H9 (cell line): ENCODE measurements at regions not wholly inside any gene's neighbourhood (a gene's known extent, or its start where the extent isn't known, plus 50 kb on each side); places are given as distances from the start of the nearest gene placed in this dataset.

Experiments
- DNase-seq: peaks from one replicate; pipeline ENCODE4 v3.0.0-alpha.2; 2017
- H2AFZ ChIP-seq: one replicate; pipeline ENCODE4 v1.6.1; 2013; ENCODE audit warnings: mild to moderate bottlenecking, low read length, control low read depth, moderate library complexity
- H2AK5ac ChIP-seq: 2 replicates; pipeline ENCODE4 v1.6.1; 2013; ENCODE audit warnings: low read length, control low read depth, mixed read lengths; ENCODE audit not compliant: insufficient read length
- H2BK120ac ChIP-seq: one replicate; pipeline ENCODE4 v1.6.1; 2013; ENCODE audit warnings: low read depth, mild to moderate bottlenecking, low read length, control low read depth, inconsistent platforms; ENCODE audit not compliant: poor library complexity, severe bottlenecking
- H2BK12ac ChIP-seq: 2 replicates; pipeline ENCODE4 v1.6.1; 2013; ENCODE audit warnings: low read length, control low read depth, mixed read lengths, low read depth; ENCODE audit not compliant: insufficient read length
- H2BK15ac ChIP-seq: 2 replicates; pipeline ENCODE4 v1.6.1; 2013; ENCODE audit warnings: low read depth, low read length, control low read depth
- H2BK20ac ChIP-seq: one replicate; pipeline ENCODE4 v1.6.1; 2013; ENCODE audit warnings: low read depth, mild to moderate bottlenecking, low read length, control low read depth, inconsistent platforms; ENCODE audit not compliant: poor library complexity, severe bottlenecking
- H2BK5ac ChIP-seq: 2 replicates; pipeline ENCODE4 v1.6.1; 2013; ENCODE audit warnings: low read length, control low read depth, mixed read lengths; ENCODE audit not compliant: insufficient read length
- H3K14ac ChIP-seq: 2 replicates; pipeline ENCODE4 v1.6.1; 2013; ENCODE audit warnings: low read length, control low read depth; ENCODE audit not compliant: insufficient read depth
- H3K18ac ChIP-seq: 2 replicates; pipeline ENCODE4 v1.6.1; 2013; ENCODE audit warnings: low read depth, mild to moderate bottlenecking, mixed read lengths, low read length, control low read depth; ENCODE audit not compliant: insufficient read length
- H3K23ac ChIP-seq: 2 replicates; pipeline ENCODE4 v1.6.1; 2013; ENCODE audit warnings: low read length, control low read depth, mixed read lengths, low read depth; ENCODE audit not compliant: insufficient read length
- H3K23me2 ChIP-seq: 2 replicates; pipeline ENCODE4 v1.6.1; 2013; ENCODE audit warnings: low read depth, mild to moderate bottlenecking, mixed read lengths, low read length, control low read depth; ENCODE audit not compliant: insufficient read length, poor library complexity, severe bottlenecking
- H3K27ac ChIP-seq: 2 replicates; pipeline ENCODE4 v1.5.1; 2013; ENCODE audit warnings: low read length, control low read depth, mixed read lengths, low read depth; ENCODE audit not compliant: insufficient read length
- H3K27me3 ChIP-seq: 2 replicates; pipeline ENCODE4 v1.6.1; 2013; ENCODE audit warnings: low read length, control low read depth, inconsistent platforms; ENCODE audit not compliant: insufficient read depth
- H3K4ac ChIP-seq: 2 replicates; pipeline ENCODE4 v1.6.1; 2013; ENCODE audit warnings: low read depth, mild to moderate bottlenecking, control low read depth, inconsistent platforms, low read length, moderate library complexity
- H3K4me1 ChIP-seq: 2 replicates; pipeline ENCODE4 v1.6.1; 2013; ENCODE audit warnings: low read length, control low read depth, inconsistent platforms; ENCODE audit not compliant: insufficient read depth
- H3K4me2 ChIP-seq: 2 replicates; pipeline ENCODE4 v1.6.1; 2013; ENCODE audit warnings: low read length, control low read depth, mixed read lengths; ENCODE audit not compliant: insufficient read length, insufficient read depth
- H3K56ac ChIP-seq: 2 replicates; pipeline ENCODE4 v1.6.1; 2013; ENCODE audit warnings: low read depth, mild to moderate bottlenecking, mixed read lengths, low read length, control low read depth; ENCODE audit not compliant: insufficient read length
- H3K79me1 ChIP-seq: 2 replicates; pipeline ENCODE4 v1.6.1; 2013; ENCODE audit warnings: low read depth, mild to moderate bottlenecking, moderate library complexity, low read length, control low read depth, inconsistent platforms; ENCODE audit not compliant: insufficient read depth, poor library complexity, severe bottlenecking
- H3K79me2 ChIP-seq: 2 replicates; pipeline ENCODE4 v1.6.1; 2013; ENCODE audit warnings: low read length, control low read depth, inconsistent platforms; ENCODE audit not compliant: insufficient read depth
- H3K9ac ChIP-seq: 2 replicates; pipeline ENCODE4 v1.6.1; 2013; ENCODE audit warnings: low read length, control low read depth, mixed read lengths; ENCODE audit not compliant: insufficient read length; ENCODE audit errors: extremely low read depth
- H3K9me3 ChIP-seq: one replicate; pipeline ENCODE4 v1.6.1; 2013; ENCODE audit warnings: low read depth, low read length, inconsistent platforms; ENCODE audit not compliant: control insufficient read depth
- H3T11ph ChIP-seq: one replicate; pipeline ENCODE4 v1.6.1; 2013; ENCODE audit warnings: mild to moderate bottlenecking, low read length, control low read depth, inconsistent platforms
- H4K20me1 ChIP-seq: one replicate; pipeline ENCODE4 v1.6.1; 2013; ENCODE audit not compliant: control insufficient read depth, insufficient read length, insufficient read depth
- H4K5ac ChIP-seq: 2 replicates; pipeline ENCODE4 v1.6.1; 2013; ENCODE audit warnings: low read depth, mild to moderate bottlenecking, mixed read lengths, low read length, control low read depth; ENCODE audit not compliant: insufficient read length
- H4K8ac ChIP-seq: replicated peaks from 2 replicates; pipeline ENCODE4 v1.6.1; 2013; ENCODE audit warnings: low read length, control low read depth, mixed read lengths, low read depth; ENCODE audit not compliant: insufficient read length
- H4K91ac ChIP-seq: 2 replicates; pipeline ENCODE4 v1.6.1; 2013; ENCODE audit warnings: low read depth, mild to moderate bottlenecking, moderate library complexity, mixed read lengths, low read length, control low read depth; ENCODE audit not compliant: insufficient read length
- H3K27ac Mint-ChIP-seq, 3 experiments: 2 replicates in 2 of 3; 3 replicates in 1 of 3; pipeline ENCODE4 v1.8.0; 2020 to 2021; ENCODE audit warnings: mixed read lengths in 3 of 3, mild to moderate bottlenecking in 1 of 3, moderate library complexity in 1 of 3
- H3K27me3 Mint-ChIP-seq: 2 replicates; pipeline ENCODE4 v1.8.0; 2021; ENCODE audit warnings: low read depth, mild to moderate bottlenecking, moderate library complexity, mixed read lengths
- H3K36me3 Mint-ChIP-seq, 3 experiments: 2 replicates in 2 of 3; 3 replicates in 1 of 3; pipeline ENCODE4 v1.8.0; 2020 to 2021; ENCODE audit warnings: low read depth in 3 of 3, mixed read lengths in 3 of 3; ENCODE audit not compliant: insufficient read depth in 1 of 3
- H3K4me1 Mint-ChIP-seq, 2 experiments: 2 replicates each; pipeline ENCODE4 v1.8.0; 2020; ENCODE audit warnings: mixed read lengths in 2 of 2
- H3K4me3 Mint-ChIP-seq, 2 experiments: 2 replicates in 1 of 2; 3 replicates in 1 of 2; pipeline ENCODE4 v1.8.0; 2020 to 2021; ENCODE audit warnings: mild to moderate bottlenecking in 2 of 2, mixed read lengths in 2 of 2, moderate library complexity in 1 of 2
- H3K9me3 Mint-ChIP-seq, 2 experiments: 2 replicates in 1 of 2; 3 replicates in 1 of 2; pipeline ENCODE4 v1.8.0; 2020; ENCODE audit warnings: mild to moderate bottlenecking in 2 of 2, mixed read lengths in 2 of 2, moderate library complexity in 1 of 2
- CTCF ChIP-seq: fragments of 200-600 bp; sonication (generic); conservative IDR thresholded peaks from 3 replicates; pipeline ENCODE4 v1.8.0; 2021; ENCODE audit warnings: antibody characterized with exemption, mild to moderate bottlenecking
- WGBS: extraction: QIAGEN DNeasy Blood & Tissue Kit; methylation state at CpG from one replicate; pipeline ENCODE4 v1.1.7; 2013; ENCODE audit warnings: missing lambda C conversion rate, low lambda C conversion rate, mixed read lengths; ENCODE audit not compliant: insufficient read length; ENCODE audit errors: extremely low coverage; 5-methylcytosine and 5-hydroxymethylcytosine counted together

- Histone ChIP-seq H3K18ac (no peak overlapping the region), H2BK15ac (no peak overlapping the region), H3K79me1 (no peaks in the 10 kb centered on the region), H3K23ac (no peak overlapping the region), H2AK5ac (no peak overlapping the region), H3K9me3 (no peaks in the 10 kb centered on the region), H3K27ac (no peak overlapping the region), H3K79me2 (no peaks in the 10 kb centered on the region), H2BK5ac (no peak overlapping the region), H3K4me2 (no peak overlapping the region), H3K4ac (no peak overlapping the region), H4K8ac (no peak overlapping the region), H3K9ac (no peak overlapping the region), H3K27me3 (no peaks in the 10 kb centered on the region), H4K5ac (no peak overlapping the region), H3K14ac (no peak overlapping the region), H3K56ac (no peak overlapping the region), H2AFZ (no peak overlapping the region), H3K4me1 (no peaks in the 10 kb centered on the region), H3K23me2 (no peaks in the 10 kb centered on the region), H2BK12ac (no peak overlapping the region), H4K20me1 (no peaks in the 10 kb centered on the region), H2BK120ac (no peak overlapping the region), H3T11ph (no peak overlapping the region), H4K91ac (no peak overlapping the region), H2BK20ac (no peak overlapping the region)
- Mint-ChIP-seq H3K27ac (no peak overlapping the region), H3K9me3 (no peaks in the 10 kb centered on the region), H3K4me1 (peaks cover 5% of the 10 kb centered on the region in 2 experiments), H3K36me3 (no peaks in the 10 kb centered on the region), H3K4me3 (no peak overlapping the region), H3K27me3 (no peaks in the 10 kb centered on the region)
- WGBS: no CpG with 5 or more reads among the region's 2 CpGs
- TF ChIP-seq CTCF: no peak
- DNase-seq: no peak
Measured at GRCh38 chr18:26722565-26722931, 143.0 kb downstream of the AQP4 start.
